K562 (cell line): ENCODE measurements at regions not wholly inside any gene's neighbourhood (a gene's known extent, or its start where the extent isn't known, plus 50 kb on each side); places are given as distances from the start of the nearest gene placed in this dataset.

Experiments used
- ATAC-seq: fragments of 200-7000 bp; cut with Tn5 transposase; 3 replicates; pipeline ENCODE4 v1.9.1; 2020; ENCODE audit warnings: moderate library complexity
- BruUV-seq: library from RNA; stranded (reverse); fragments of 400-500 nt; replicated peaks from 2 replicates; lab custom pipeline; 2021; lab: Mats Ljungman, UMichigan
- CTCF ChIA-PET: fragments of 300-600 bp; formaldehyde crosslinking; extraction: SDS; loops from one replicate; lab custom pipeline; 2021; ENCODE audit warnings: low intra/inter-chr PET ratio; lab: Yijun Ruan, JAX
- POLR2A ChIA-PET: fragments of 300-600, 350-650 bp; sonication (Branson Sonifier 250); formaldehyde crosslinking; extraction: SDS; loops from one replicate; lab custom pipeline; 2021; ENCODE audit warnings: antibody characterized with exemption, inconsistent platforms; lab: Yijun Ruan, JAX
- DNase-seq, 4 experiments: peaks; one replicate each; pipeline versions ENCODE4 v3.0.0 to v3.0.0-alpha.2; 2011 to 2018; ENCODE audit warnings: low spot score in 3 of 4, mixed read lengths in 3 of 4; ENCODE audit errors: extremely low read depth in 1 of 4
- FAIRE-seq: peaks from 2 replicates; lab custom pipeline; 2011; peaks lifted over from hg19 to GRCh38; lab: Jason Lieb, UNC
- H2AFZ ChIP-seq: 2 replicates; pipeline ENCODE4 v1.6.0; 2011; ENCODE audit warnings: low read depth, low read length, control low read depth, inconsistent platforms
- H3K27ac ChIP-seq: fragments of 200-600 bp; 3 replicates; pipeline ENCODE4 v1.8.0; 2011; ENCODE audit warnings: low read depth, mild to moderate bottlenecking, control low read depth, inconsistent platforms, low read length, moderate library complexity, mixed read lengths; ENCODE audit errors: extremely low read depth
- H3K27me3 ChIP-seq, 2 experiments: fragments of 300-600 bp in 1 of 2; 2 replicates in 1 of 2; 3 replicates in 1 of 2; pipeline versions ENCODE4 v1.6.0 to v1.8.0; 2011; ENCODE audit warnings: inconsistent platforms in 2 of 2, low read length in 2 of 2, mild to moderate bottlenecking in 1 of 2, mixed read lengths in 1 of 2, moderate library complexity in 1 of 2; ENCODE audit not compliant: control insufficient read depth in 2 of 2, insufficient read depth in 2 of 2
- H3K36me3 ChIP-seq: fragments of 300-600 bp; 3 replicates; pipeline ENCODE4 v1.8.0; 2011; ENCODE audit warnings: mild to moderate bottlenecking, low read length, inconsistent platforms; ENCODE audit not compliant: control insufficient read depth, insufficient read depth
- H3K4me1 ChIP-seq, 2 experiments: fragments of 200-600 bp in 1 of 2; replicated peaks in 1 of 2; 2 replicates in 1 of 2; 3 replicates in 1 of 2; pipeline versions ENCODE4 v1.5.1 to v1.8.0; 2011; ENCODE audit warnings: inconsistent platforms in 2 of 2, low read length in 2 of 2, mild to moderate bottlenecking in 1 of 2, mixed read lengths in 1 of 2, moderate library complexity in 1 of 2; ENCODE audit not compliant: control insufficient read depth in 2 of 2, insufficient read depth in 2 of 2
- H3K4me2 ChIP-seq: 2 replicates; pipeline ENCODE4 v1.6.1; 2011; ENCODE audit warnings: low read length, control low read depth, inconsistent platforms, mixed read lengths; ENCODE audit not compliant: insufficient read depth
- H3K4me3 ChIP-seq: fragments of 200-600 bp; sonication (generic), shearing (Covaris generic); 2 replicates; pipeline ENCODE4 v1.5.1; 2016; ENCODE audit warnings: control low read depth, inconsistent platforms
- H3K79me2 ChIP-seq: fragments of 200-600 bp; 3 replicates; pipeline ENCODE4 v1.8.0; 2011; ENCODE audit warnings: low read length, inconsistent platforms; ENCODE audit not compliant: control insufficient read depth, insufficient read depth
- H3K9ac ChIP-seq, 2 experiments: 2 replicates each; pipeline versions ENCODE4 v1.6.0 to v1.6.1; 2011; ENCODE audit warnings: low read depth in 2 of 2, low read length in 2 of 2, control low read depth in 1 of 2, inconsistent platforms in 1 of 2, mild to moderate bottlenecking in 1 of 2, mixed read lengths in 1 of 2; ENCODE audit not compliant: insufficient read depth in 1 of 2
- H3K9me1 ChIP-seq: one replicate; pipeline ENCODE4 v1.6.0; 2011; ENCODE audit warnings: inconsistent platforms, mild to moderate bottlenecking, low read length, moderate library complexity; ENCODE audit not compliant: control insufficient read depth, insufficient read depth
- H3K9me3 ChIP-seq: replicated peaks from 2 replicates; pipeline ENCODE4 v1.5.1; 2011; ENCODE audit warnings: low read depth, low read length, inconsistent platforms; ENCODE audit not compliant: control insufficient read depth, insufficient read depth
- H4K20me1 ChIP-seq: replicated peaks from 2 replicates; pipeline ENCODE4 v1.6.1; 2011; ENCODE audit warnings: low read length, inconsistent platforms, mixed read lengths; ENCODE audit not compliant: control insufficient read depth, insufficient read depth
- REST ChIP-seq, 2 experiments: fragments of 450-650 bp; formaldehyde crosslinking in 1 of 2; IDR thresholded peaks; 2 replicates each; pipeline versions ENCODE4 v1.4.0 to v1.6.1; 2014 to 2020; ENCODE audit warnings: mild to moderate bottlenecking in 2 of 2, borderline replicate concordance in 1 of 2, low read depth in 1 of 2
- SMARCB1 ChIP-seq: IDR thresholded peaks from 2 replicates; pipeline ENCODE4 v1.6.1; 2011; ENCODE audit warnings: improper control_type of control experiment, low read depth; ENCODE audit not compliant: insufficient read length
- TCF7 ChIP-seq: sonication (generic); IDR thresholded peaks from 2 replicates; pipeline ENCODE4 v1.6.1; 2016; ENCODE audit warnings: antibody characterized with exemption, borderline replicate concordance
- ZNF609 ChIP-seq: sonication (generic); formaldehyde crosslinking; IDR thresholded peaks from 2 replicates; pipeline ENCODE4 v1.8.1; 2023; ENCODE audit warnings: missing genetic modification reagents, mild to moderate bottlenecking, borderline replicate concordance
- ZZZ3 ChIP-seq: fragments of 450-650 bp; IDR thresholded peaks from 2 replicates; pipeline ENCODE4 v1.6.1; 2016; ENCODE audit warnings: antibody characterized with exemption, mild to moderate bottlenecking, moderate library complexity
- WGBS: fragments of 100-300 bp; shearing (Covaris generic); methylation state at CpG from one replicate; pipeline ENCODE4 v1.1.6; 2016; ENCODE audit warnings: low coverage, mixed read lengths; ENCODE audit not compliant: insufficient coverage; ENCODE audit errors: missing lambda C conversion rate; 5-methylcytosine and 5-hydroxymethylcytosine counted together
- in situ Hi-C: fragments of 300-500 bp; cut with MboI; formaldehyde crosslinking; loops from 4 replicates; pipeline ENCODE4 v1.15.0; 2018; ENCODE audit warnings: inconsistent platforms, mixed read lengths
- intact Hi-C: fragments of 100-400 bp; cut with micrococcal nuclease; formaldehyde crosslinking; loops from 2 replicates; pipeline ENCODE4 v1.14.2; 2022

- Histone ChIP-seq H2AFZ (no peak overlapping the region), H4K20me1 (no peaks in the 10 kb centered on the region), H3K4me3 (no peak overlapping the region), H3K4me1 (no peaks in the 10 kb centered on the region), H3K9me1 (no peaks in the 10 kb centered on the region), H3K27ac (no peak overlapping the region), H3K9me3 (no peaks in the 10 kb centered on the region; the same call in 1 of the 2 replicates), H3K27me3 (no peaks in the 10 kb centered on the region), H3K9ac (no peak overlapping the region), H3K79me2 (no peaks in the 10 kb centered on the region), H3K4me2 (no peak overlapping the region), H3K36me3 (no peaks in the 10 kb centered on the region)
- WGBS = 3% methylated on average over 2 of the region's 2 CpGs
- FAIRE-seq (no peak), ATAC-seq (no peak), DNase-seq (no peak)
- CTCF ChIA-PET = no interaction called here
- intact Hi-C loops (no loop called here), in situ Hi-C loops (no loop called here)
- no TSS peak for BruUV-seq
- POLR2A ChIA-PET = no interaction called here
- no peak for TF ChIP-seq SMARCB1
- TF ChIP-seq REST (IDR thresholded peaks at IDR 0.05; ENCODE audit: borderline replicate concordance) = no peak
- no peak for TF ChIP-seq REST (CRISPR knock-in tag; IDR thresholded peaks at IDR 0.05; ENCODE audit: low read depth)
- no peak for TF ChIP-seq ZNF609 (CRISPR knock-in tag)
- TF ChIP-seq ZZZ3 = no peak
- TF ChIP-seq TCF7 = no peak
Measured at GRCh38 chr21:16530656-16531055, 800.9 kb downstream of the USP25 start.
